ENCODE measurements at regions not wholly inside any gene's neighbourhood (a gene's known extent, or its start where the extent isn't known, plus 50 kb on each side); places are given as distances from the start of the nearest gene placed in this dataset.

GRCh38 chr17:77381185-77381700 is 240.5 kb downstream of the SEC14L1 start:
- TF ChIP-seq POLR2AphosphoS5 (IDR thresholded peaks at IDR 0.05) (no peak), POLR2A (IDR thresholded peaks at IDR 0.05) (no peak), CTCF (IDR thresholded peaks at IDR 0.05) (no peak), EP300 (IDR thresholded peaks at IDR 0.05) (no peak)

Data from upper lobe of left lung (tissue), 4 donors.